Muscle layer of duodenum (tissue), 2 donors: ENCODE measurements at regions not wholly inside any gene's neighbourhood (a gene's known extent, or its start where the extent isn't known, plus 50 kb on each side); places are given as distances from the start of the nearest gene placed in this dataset.

Source experiments
- H3K27ac ChIP-seq: one replicate; pipeline ENCODE4 v1.7.0; 2013; ENCODE audit warnings: mild to moderate bottlenecking, low read length
- H3K27me3 ChIP-seq: one replicate; pipeline ENCODE4 v1.7.0; 2013; ENCODE audit warnings: low read depth, mild to moderate bottlenecking, control low read depth, low read length
- H3K36me3 ChIP-seq, 2 donors: one replicate each; pipeline ENCODE4 v1.7.0; 2013; ENCODE audit warnings: low read length in 2 of 2, control low read depth in 1 of 2, mild to moderate bottlenecking in 1 of 2; ENCODE audit not compliant: insufficient read depth in 2 of 2, control insufficient read depth in 1 of 2
- H3K4me1 ChIP-seq, 2 donors: one replicate each; pipeline ENCODE4 v1.7.0; 2013; ENCODE audit warnings: low read length in 2 of 2, mild to moderate bottlenecking in 2 of 2, control low read depth in 1 of 2, moderate library complexity in 1 of 2; ENCODE audit not compliant: insufficient read depth in 2 of 2, control insufficient read depth in 1 of 2
- H3K4me3 ChIP-seq, 2 donors: one replicate each; pipeline ENCODE4 v1.7.0; 2013; ENCODE audit warnings: low read length in 2 of 2, low read depth in 1 of 2, mild to moderate bottlenecking in 1 of 2
- H3K9me3 ChIP-seq, 2 donors: one replicate each; pipeline ENCODE4 v1.7.0; 2013; ENCODE audit warnings: low read length in 2 of 2, control low read depth in 1 of 2, mild to moderate bottlenecking in 1 of 2; ENCODE audit not compliant: control insufficient read depth in 1 of 2
- donor health status: healthy.

GRCh38 chr1:57747818-57748217 is 324.0 kb upstream of the DAB1 start:
- Histone ChIP-seq H3K27me3 (no peaks in the 10 kb centered on the region), H3K27ac (no peak overlapping the region), H3K4me1 (no peaks in the 10 kb centered on the region), H3K9me3 (no peaks in the 10 kb centered on the region), H3K36me3 (no peaks in the 10 kb centered on the region), H3K4me3 (no peak overlapping the region)

DNA sequence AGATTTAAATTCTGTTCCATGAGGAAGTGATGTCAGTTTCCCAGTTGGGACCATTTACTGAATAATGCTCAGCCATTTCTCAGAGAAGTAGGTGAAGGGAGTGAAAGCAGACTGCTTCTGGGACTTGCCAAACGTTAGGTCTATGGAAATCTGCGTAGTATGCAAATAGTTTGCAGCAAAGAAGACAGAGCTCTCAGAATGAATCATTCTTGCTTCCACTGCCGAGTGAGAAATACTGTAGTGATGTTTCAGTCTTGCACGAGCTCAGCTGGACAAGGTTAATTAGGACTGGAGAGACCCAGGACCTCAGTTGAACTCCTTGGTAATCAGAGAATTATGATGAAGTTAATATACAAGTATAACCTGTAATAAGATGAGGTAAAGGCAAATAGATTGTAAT is 317.7 kb upstream of the DAB1 start:
- no peaks in the 10 kb centered on the region for H3K9me3 ChIP-seq
- no peak overlapping the region for H3K4me3 ChIP-seq
- H3K4me1 ChIP-seq: no peaks in the 10 kb centered on the region
- H3K36me3 ChIP-seq: no peaks in the 10 kb centered on the region
- H3K27me3 ChIP-seq: no peaks in the 10 kb centered on the region
- H3K27ac ChIP-seq: no peak overlapping the region

GRCh38 chr1:57736940-57737339 is 313.1 kb upstream of the DAB1 start:
- Histone ChIP-seq H3K4me1 (no peaks in the 10 kb centered on the region), H3K4me3 (no peak overlapping the region), H3K27ac (no peak overlapping the region), H3K27me3 (no peaks in the 10 kb centered on the region), H3K9me3 (no peaks in the 10 kb centered on the region), H3K36me3 (no peaks in the 10 kb centered on the region)

DNA sequence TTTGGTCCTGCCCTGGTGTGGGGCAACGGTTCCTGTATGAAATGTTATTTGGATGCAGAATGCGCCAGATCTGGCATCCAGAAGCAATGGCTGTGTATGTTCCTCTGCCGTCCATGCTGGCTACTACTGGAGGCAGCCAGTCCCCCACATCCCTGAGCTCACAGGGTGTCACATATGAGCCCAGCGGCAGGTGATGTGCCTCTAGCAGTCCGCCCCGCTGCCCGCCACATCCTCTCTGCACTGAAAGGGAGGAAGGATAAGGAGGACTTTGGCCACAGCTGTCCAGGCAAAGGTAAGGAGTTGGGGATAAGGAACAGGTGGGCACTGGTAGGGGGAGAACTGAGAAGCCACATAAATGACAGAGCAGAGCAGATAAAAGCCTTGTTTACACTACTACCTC is 305.3 kb upstream of the DAB1 start:
- no peak overlapping the region for H3K4me3 ChIP-seq
- H3K27ac ChIP-seq: no peak overlapping the region
- H3K9me3 ChIP-seq: no peaks in the 10 kb centered on the region
- H3K27me3 ChIP-seq: no peaks in the 10 kb centered on the region
- H3K4me1 ChIP-seq: peaks cover 0 to 3% of the 10 kb centered on the region in 2 donors
- no peaks in the 10 kb centered on the region for H3K36me3 ChIP-seq

DNA sequence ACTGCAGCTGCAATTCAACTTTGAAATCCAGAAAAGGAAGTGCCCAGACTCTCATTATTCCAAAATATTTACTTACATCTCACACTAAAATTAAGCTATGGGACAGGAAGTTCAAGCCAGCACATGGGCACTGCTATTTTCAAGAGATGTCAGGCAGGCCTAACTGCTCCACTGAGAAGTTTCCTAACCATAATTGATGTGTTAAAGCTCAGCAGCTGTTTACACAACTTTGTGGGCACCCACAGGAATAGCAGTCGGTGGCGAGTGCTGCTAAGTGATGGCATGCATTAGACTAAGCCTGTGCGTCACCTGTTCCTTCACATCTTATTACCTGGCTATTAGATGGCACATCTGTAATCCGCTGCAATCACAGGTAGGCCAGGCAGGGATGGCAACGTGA is 303.3 kb upstream of the DAB1 start:
- Histone ChIP-seq H3K36me3 (no peaks in the 10 kb centered on the region), H3K4me3 (no peak overlapping the region), H3K9me3 (no peaks in the 10 kb centered on the region), H3K4me1 (peaks cover 0 to 3% of the 10 kb centered on the region in 2 donors), H3K27ac (no peak overlapping the region), H3K27me3 (no peaks in the 10 kb centered on the region)

DNA sequence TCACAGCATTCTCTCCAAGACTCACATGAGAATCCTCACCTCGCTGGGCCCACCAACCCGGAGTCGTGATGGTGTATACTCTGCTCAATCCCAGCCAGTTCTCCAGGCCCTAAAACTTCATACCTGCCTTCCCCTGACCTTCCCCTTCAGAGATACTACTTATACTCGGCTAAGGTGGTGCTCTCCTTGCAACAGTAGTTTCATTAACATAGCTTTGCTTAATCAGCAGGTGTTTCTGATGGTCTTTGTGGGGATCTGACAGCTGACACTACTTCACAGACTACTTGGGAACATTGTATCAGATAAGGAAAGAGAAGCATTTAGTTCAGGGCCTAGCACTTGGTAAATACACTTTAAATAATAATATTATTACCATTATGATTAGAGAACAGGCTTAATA is 301.5 kb upstream of the DAB1 start:
- no peaks in the 10 kb centered on the region for H3K27me3 ChIP-seq
- H3K27ac ChIP-seq: no peak overlapping the region
- no peaks in the 10 kb centered on the region for H3K36me3 ChIP-seq
- no peak overlapping the region for H3K4me3 ChIP-seq
- H3K4me1 ChIP-seq: peaks cover 0 to 3% of the 10 kb centered on the region in 2 donors
- H3K9me3 ChIP-seq: no peaks in the 10 kb centered on the region

- Histone ChIP-seq H3K27me3 (no peaks in the 10 kb centered on the region), H3K4me1 (peaks cover 0 to 3% of the 10 kb centered on the region in 2 donors), H3K4me3 (no peak overlapping the region), H3K36me3 (no peaks in the 10 kb centered on the region), H3K9me3 (no peaks in the 10 kb centered on the region), H3K27ac (no peak overlapping the region)
These were observed 300.7 kb upstream of the DAB1 start for GRCh38 chr1:57724535-57724934.

DNA sequence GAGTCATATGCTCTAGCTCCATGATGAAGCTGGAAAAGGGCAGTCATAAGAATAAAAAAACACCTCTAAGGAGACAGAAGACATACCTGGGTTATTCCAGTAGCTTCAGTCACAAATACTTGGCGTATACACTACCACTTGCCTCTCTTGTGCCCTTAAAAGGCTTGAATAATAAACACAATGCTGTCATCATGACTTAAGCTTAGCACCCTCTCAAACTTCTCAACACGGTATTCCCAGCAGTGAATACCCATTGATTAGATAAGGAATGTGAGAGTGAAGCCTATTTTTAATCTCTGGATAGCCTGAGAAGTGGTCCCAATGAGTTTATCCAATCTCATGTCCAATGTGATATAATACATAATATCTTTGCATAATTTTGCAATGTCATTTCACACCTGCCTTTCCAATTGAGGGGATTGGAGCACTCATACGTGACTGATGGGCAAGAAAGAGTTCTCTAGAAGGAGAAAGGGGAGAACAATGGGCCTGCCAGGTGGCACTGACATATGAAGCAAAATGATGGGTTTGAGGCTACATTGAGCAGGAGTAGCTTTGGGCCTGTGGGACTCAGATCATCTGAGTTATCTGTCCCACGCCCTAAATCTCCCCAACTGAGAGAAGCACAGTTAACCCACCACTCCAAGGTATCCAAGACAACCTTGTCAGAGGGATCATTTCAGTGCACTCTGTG is 298.6 kb upstream of the DAB1 start:
- H3K36me3 ChIP-seq: no peaks in the 10 kb centered on the region
- H3K27me3 ChIP-seq: no peaks in the 10 kb centered on the region
- peaks cover 0 to 3% of the 10 kb centered on the region in 2 donors for H3K4me1 ChIP-seq
- no peak overlapping the region for H3K4me3 ChIP-seq
- no peaks in the 10 kb centered on the region for H3K9me3 ChIP-seq
- no peak overlapping the region for H3K27ac ChIP-seq

- Histone ChIP-seq H3K4me1 (no peaks in the 10 kb centered on the region), H3K27me3 (no peaks in the 10 kb centered on the region), H3K9me3 (no peaks in the 10 kb centered on the region), H3K36me3 (no peaks in the 10 kb centered on the region), H3K4me3 (no peak overlapping the region), H3K27ac (no peak overlapping the region)
These were observed 297.1 kb upstream of the DAB1 start for GRCh38 chr1:57721001-57721400.

DNA sequence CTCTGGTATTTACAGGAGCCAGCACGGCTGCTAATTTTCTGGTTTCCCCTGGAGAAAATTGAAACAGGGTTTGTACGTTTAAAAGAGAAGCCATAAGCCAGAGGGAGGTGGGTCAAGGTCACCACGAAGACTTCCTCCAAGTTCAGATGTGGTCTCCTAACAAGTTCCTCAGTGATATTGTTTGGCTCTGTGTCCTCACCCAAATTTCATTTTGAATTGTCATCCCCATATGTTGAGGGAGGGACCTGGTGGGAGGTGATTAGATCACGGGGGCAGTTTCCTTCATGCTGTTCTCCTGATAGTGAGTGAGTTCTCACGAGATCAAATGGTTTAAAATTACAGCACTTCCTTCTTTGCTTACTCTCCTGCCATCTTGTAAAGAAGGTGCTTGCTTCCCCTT is 295.4 kb upstream of the DAB1 start:
- H3K27me3 ChIP-seq: no peaks in the 10 kb centered on the region
- H3K9me3 ChIP-seq: no peaks in the 10 kb centered on the region
- no peak overlapping the region for H3K27ac ChIP-seq
- H3K36me3 ChIP-seq: no peaks in the 10 kb centered on the region
- H3K4me3 ChIP-seq: no peak overlapping the region
- H3K4me1 ChIP-seq: no peaks in the 10 kb centered on the region

- Histone ChIP-seq H3K4me3 (no peak overlapping the region), H3K27me3 (no peaks in the 10 kb centered on the region)
These were observed 289.6 kb upstream of the DAB1 start for GRCh38 chr1:57713501-57713900.

GRCh38 chr1:57712846-57713245 is 289.0 kb upstream of the DAB1 start:
- Histone ChIP-seq H3K4me3 (no peak overlapping the region), H3K36me3 (no peaks in the 10 kb centered on the region), H3K27ac (no peak overlapping the region), H3K4me1 (no peaks in the 10 kb centered on the region), H3K9me3 (no peaks in the 10 kb centered on the region), H3K27me3 (no peaks in the 10 kb centered on the region)

More at GRCh38 chr1:57713501-57713900, 289.6 kb upstream of the DAB1 start:
- no peaks in the 10 kb centered on the region for H3K4me1 ChIP-seq
- H3K27ac ChIP-seq: no peak overlapping the region
- no peaks in the 10 kb centered on the region for H3K36me3 ChIP-seq
- H3K9me3 ChIP-seq: no peaks in the 10 kb centered on the region
